Fibroblast of lung (primary cell): ENCODE measurements at regions not wholly inside any gene's neighbourhood (a gene's known extent, or its start where the extent isn't known, plus 50 kb on each side); places are given as distances from the start of the nearest gene placed in this dataset.

ENCODE experiments used
- CTCF ChIP-seq, 2 donors: IDR thresholded peaks in 1 of 2; conservative IDR thresholded peaks in 1 of 2; 1 replicate in 1 of 2; 2 replicates in 1 of 2; pipeline ENCODE4 v1.5.1; 2011 to 2012; ENCODE audit warnings: low read length in 2 of 2, control low read depth in 1 of 2, inconsistent platforms in 1 of 2, low read depth in 1 of 2, mild to moderate bottlenecking in 1 of 2
- EZH2 ChIP-seq: IDR thresholded peaks from 2 replicates; pipeline ENCODE4 v1.5.1; 2012; ENCODE audit warnings: low read length, control low read depth, mild to moderate bottlenecking; ENCODE audit errors: missing control alignments

- TF ChIP-seq CTCF (conservative IDR thresholded peaks at IDR 0.05 in 1 of 2, IDR thresholded peaks at IDR 0.05 in 1 of 2; ENCODE audit: low read depth in 1 of 2, low read length in 2 of 2) (no peak), EZH2 (no peak)
Measured at GRCh38 chr1:196102826-196103225, 505.4 kb downstream of the KCNT2 start.
